Pons (tissue), 1 donor: ENCODE measurements at regions not wholly inside any gene's neighbourhood (a gene's known extent, or its start where the extent isn't known, plus 50 kb on each side); places are given as distances from the start of the nearest gene placed in this dataset.
A peak's percentile ranks its signal among the peaks of the same experiment; 100 is the strongest.
"Not testable (repeated sequence)": the region's sequence is repeated elsewhere in the genome, so short reads cannot be mapped to it uniquely, and the experiment has no call there.

Source experiments
- DNase-seq: peaks from one replicate; pipeline ENCODE4 v3.0.0-alpha.2; 2016; ENCODE audit warnings: low spot score

DNA sequence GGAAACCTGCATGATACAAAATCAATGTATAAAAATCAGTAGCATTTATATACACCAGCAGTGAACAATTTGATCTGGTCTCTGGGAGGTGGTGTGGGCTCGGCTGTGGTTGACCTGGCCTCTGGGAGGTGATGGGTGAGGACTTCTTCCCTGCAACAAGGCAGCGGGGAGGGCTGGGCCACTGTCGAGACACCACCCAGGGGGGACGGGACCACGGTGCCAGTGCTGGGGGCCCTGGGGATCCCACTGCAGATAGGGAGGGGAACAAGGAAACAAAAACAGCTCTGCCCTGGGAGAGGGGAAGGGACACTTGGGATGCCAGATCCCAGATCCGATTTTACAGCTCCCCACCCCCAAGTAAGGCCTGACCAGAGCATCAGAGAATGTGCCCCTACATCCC is 189.6 kb upstream of the SFSWAP start:
- DNase-seq: no peak

DNA sequence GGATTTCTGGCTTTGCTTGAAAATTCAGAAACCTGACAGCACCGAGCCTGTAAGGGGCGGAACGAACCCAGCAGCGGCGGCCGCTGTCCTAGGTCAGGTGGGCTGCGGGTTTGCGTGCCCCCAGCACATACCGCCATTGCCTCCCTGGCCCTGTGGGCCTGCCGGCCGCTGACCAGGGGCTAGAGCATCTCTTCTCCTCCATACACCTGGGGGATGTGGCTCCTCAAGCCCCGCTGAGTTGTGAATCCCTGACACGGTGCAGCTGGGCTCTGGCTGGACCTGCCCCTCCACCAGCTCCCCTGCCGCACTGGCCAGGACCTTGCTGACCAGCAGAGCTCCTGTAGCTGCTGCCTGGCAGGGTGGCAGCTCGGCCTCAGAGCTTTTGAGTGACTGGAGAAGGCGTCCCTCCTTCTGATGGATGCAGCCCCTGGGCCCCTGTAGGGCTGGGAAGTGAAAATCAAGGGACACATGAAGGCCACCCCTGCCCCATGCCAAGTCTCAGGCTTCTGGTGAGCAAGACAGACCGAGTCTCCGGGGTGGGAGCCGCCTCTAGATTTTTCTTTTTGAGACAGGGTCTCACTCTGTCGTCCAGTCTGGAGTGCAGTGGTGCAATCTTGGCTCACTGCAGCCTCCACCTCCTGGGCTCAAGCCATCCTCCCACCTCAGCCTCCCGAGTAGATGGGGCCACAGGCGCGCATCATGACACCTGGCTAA is 184.9 kb upstream of the SFSWAP start:
- DNase-seq: no peak

DNA sequence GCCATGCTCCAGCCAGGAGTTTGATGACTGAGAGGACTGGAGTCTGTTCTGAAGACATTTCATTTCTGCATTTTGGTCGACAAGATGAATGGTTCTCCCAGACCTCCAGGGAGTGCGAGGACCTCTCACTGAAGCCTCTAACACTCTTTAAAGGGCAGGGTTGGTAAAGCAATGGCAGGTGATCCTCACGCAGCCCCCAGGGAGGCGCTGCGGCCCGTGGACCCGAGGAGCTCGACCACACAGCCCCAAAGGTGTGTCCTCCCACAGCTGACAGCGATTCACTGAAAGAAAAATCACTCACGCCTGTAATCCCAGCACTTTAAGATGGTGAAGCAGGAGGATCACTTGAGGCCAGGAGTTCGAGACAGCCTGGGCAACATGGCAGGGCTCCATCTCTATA is 183.8 kb upstream of the SFSWAP start:
- DNase-seq: no peak

DNA sequence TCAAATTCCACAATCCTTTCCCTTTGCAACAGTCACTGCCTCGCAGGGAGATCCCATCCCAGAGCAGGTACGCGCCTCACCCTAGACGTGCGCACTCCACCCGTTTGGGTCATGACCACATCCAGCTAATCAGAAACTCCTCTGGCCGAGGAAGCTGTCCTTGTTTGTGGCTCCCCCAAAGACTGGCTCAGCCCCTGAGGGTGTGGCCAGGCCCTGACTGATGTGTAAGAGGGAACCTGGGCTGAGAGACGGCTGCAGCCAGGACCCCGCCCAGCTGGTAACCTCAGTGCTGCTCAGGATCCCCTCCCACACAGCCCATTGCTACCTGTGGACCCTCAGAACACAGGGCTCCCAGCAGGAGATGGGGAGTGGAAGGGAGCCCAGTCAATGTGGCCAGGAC is 183.2 kb upstream of the SFSWAP start:
- no peak for DNase-seq

DNA sequence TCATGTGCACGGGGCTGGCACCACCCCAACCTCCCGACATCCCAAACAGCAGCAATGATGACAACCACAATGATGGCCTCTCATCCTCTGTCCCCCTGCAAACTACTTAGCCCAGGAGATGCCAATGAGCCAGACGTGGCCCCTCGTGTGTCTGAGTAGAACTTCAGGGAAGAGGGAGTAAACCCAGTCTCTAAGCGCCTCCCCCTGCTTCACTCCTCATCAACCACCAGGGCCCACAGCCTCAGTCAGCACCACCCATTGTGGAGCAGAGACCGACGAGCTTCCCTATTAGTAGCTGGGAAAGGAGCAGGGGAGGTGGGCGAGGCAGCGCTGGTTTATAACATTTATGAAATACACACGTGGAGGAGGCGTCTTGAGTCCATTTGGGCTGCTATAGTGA is 182.7 kb upstream of the SFSWAP start:
- DNase-seq: no peak

DNA sequence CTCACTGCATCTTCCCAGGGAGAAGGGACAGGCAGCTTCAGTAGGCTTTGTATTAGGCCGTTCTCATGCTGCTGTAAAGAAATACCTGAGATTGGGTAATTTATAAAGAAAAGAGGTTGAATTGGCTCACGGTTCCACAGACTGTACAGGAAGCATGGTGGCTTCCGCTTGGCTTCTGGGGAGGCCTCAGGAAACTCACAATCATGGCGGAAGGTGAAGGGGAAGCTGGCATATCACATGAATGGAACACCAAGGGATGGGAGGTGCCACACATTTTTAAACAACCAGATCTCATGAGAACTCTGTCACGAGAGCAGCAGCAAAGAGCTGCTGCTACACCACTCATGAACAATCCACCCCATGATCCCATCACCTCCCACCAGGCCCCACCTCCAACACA is 182.2 kb upstream of the SFSWAP start:
- DNase-seq: no peak

DNA sequence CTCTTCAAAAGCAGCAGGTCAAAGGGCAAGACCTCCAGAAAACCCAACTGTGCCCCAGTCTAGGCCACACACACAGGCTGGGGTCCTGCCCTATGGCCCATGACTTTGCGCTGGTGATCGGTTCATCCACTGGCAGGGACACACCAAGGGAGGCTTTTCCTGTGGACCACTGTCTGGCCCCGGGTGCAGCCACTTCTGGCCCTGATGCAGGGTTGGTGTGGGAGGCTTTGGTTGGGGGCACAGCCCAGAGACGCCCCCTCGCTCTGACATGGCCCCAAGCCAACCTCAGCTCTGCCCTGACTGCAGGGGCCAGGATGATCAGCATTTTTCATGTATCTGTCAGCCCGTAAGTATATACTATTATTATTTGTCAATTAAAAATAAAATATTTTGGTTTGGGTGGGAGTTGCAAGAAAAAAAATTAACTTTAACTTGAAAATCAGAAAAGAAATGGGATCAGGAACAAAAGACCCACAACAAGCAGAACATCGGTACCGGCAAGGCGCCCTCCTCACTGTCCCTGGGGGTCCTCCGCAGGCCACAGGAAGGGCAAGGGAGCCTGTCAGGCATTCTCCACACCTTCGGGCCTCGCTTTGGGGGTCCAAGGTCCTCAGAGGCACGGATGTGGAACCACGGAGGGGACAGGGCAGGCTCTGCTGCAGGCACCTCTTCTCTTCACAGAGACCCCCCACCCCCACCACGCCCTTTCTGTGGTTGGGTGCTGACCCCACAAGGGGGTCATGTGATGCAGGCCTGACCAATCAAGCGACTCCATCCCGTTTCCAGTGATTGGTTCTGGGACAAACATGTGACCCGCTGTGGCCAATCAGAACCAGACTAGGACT is 181.5 kb upstream of the SFSWAP start:
- no peak for DNase-seq

DNA sequence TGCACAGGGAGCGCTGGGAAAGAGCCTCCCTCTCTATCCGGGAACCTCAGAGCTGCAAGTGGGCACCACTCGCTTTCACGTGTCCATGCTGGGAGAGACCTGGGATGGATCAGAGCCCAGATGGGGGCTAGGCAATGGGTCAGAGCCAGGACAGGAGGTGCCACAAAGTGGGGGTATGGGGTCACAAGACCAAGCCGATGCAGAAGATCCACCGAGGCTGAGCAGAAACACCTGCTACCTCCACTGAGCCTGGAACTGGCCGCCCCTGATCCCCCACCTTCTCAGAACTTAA is 180.9 kb upstream of the SFSWAP start:
- no peak for DNase-seq

DNA sequence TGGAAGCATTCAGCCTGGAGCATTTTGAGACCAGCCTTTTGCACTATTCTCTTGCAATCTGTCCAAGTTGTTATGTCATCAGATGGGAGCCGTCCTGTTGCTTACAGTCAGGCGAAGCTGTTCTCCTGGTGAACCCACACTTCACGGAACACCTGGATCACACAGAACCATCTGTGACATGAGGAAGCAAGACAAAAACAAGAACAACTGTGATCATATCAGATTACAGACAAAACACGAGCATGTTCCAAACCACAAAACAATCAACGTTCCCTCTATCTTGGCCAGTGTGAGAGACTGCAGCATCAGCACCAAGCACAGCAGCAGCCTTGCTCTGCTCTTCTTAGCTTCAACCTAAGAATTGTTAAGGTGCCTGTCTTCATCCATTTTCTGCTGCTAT is 180.5 kb upstream of the SFSWAP start:
- DNase-seq: no peak

DNA sequence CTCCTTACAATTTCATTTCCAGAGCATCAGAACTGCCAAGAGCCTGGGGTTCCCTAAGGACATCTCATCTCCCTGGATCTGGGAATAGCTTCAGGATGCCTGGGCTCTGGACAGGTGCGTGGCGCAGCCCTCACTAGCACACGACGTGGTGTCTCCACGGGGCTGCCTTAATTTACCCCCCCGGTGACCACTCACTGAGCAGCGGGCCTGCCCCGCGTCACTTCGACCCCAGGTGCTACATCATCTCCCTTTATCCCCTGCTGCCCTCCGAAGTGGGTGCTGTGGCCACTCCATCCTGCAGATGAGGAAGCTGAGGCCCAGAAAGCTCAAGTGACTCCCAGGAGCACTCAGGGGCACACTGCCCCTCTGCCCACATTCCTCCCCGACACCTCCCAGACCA is 177.8 kb upstream of the SFSWAP start:
- no peak for DNase-seq

DNA sequence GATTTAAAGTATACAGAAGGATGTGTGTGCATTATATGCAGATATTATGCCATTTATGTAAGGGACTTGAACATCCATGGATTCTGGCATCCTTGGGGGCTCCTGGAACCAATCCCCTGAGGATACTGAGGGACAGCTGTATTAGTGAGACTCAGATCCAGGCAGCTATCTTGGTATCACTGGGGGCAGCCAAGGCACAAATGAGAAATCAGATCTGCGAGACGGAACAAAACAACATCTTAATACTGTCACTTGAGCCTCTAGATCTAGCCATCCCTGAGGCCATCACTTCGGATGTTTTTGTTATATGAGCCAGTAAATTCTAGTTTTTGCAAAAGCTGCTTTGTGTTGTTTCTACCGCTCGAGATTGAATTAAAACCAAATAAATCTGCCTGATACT is 175.1 kb upstream of the SFSWAP start:
- no peak for DNase-seq

DNA sequence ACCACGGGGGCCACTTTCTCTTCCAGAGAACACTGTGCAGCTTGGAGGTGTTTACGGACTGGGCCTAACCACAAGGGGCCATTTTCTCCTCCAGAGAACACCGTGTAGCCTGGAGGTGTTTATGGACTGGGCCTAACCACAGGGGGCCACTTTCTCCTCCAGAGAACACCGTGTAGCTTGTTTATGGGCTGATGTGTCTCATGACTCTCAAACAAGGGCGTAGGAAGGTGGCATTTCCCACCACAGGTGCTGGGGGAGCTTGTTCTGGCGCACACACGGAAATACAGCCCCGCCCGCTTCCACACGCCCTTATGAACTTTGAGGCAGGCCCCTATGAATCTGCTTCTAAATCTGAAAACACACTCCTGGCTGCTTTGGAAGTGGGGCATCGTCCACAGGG is 174.6 kb upstream of the SFSWAP start:
- no peak for DNase-seq

DNA sequence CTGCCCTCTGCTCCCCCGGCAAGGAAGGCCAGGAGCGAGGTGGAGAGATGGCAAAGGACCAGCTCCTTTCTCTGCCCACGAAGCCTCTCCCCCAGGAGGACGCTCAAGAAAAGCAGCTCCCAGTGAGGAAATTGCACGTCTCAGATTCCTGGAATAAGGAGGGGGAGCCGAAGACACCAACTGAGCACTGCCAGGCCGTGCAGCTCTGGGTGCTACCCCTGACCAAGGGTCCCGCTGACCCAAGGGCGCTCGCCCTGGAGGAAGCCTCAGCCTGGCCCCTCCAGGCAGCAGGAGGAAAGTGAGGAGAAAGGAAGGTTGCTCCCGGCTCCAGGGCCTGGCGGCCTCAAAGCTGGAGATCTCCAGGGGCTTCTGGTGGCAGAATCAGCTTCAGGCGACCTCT is 174.1 kb upstream of the SFSWAP start:
- no peak for DNase-seq

DNA sequence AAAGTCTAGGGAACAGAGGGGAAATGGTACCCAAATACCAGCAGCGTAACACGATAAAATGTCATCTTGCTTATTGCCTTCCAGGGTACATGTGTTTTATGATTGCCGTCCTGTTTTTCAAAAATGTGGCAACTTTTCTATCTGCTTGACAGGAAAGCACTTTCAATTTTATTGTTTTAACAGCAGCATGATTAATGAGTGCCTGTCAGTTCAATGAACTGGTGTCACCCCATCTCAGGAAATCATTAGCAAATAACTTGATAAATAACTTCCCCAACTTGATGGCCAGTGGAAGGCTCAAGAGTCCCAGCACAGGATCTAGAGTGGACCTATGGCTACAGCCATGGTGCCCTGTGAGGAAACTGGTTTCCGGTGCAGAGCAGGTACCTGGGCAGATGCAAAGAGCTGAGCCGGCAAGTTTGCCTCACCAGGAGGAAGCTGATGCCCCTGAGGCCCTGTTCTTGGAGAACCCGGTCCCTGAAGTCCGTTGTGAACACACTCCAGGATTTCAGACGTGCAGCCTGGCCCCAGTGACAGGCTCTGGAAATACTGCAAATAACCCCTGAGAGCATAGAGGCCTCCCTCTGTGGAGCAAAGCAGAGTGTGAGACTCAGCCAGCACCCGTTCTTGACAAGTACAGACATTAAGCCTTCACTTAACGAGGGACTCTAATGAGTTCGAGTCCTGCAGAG is 173.5 kb upstream of the SFSWAP start:
- no peak for DNase-seq

DNA sequence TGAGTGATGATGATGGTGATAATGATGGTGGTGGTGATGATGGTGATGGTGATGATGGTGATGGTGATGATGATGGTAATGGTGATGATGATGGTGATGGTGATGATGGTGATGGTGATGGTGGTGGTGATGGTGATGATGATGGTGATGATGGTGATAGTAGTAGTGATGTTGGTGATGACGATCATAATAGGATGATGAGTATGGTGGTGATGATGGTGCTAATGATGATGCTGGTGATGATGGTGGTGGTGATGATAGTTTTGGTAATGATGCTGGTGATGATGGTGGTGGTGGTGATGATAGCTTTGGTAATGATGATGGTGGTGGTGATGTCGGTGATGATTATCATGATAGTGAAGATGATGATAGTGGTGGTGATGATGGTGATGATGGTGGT is 171.5 kb upstream of the SFSWAP start:
- no peak for DNase-seq

DNA sequence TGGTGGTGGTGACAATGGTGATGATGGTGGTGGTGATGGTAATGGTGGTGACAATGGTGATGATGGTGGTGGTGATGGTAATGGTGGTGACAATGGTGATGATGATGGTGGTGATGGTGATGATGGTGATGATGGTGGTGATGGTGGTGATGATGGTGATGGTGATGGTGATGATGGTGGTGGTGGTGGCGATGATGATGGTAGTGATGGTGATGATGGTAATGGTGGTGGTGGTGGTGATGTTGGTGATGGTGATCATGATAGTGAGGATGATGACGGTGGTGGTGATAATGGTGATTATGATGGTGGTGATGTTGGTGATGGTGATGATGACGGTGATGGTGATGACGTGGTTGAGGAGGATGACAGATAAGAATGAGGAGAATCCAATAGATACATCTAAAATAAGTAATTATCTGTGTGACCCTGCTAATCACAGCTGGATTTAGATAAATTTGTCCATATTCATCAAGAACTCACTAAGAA is 170.7 kb upstream of the SFSWAP start:
- no peak for DNase-seq

DNA sequence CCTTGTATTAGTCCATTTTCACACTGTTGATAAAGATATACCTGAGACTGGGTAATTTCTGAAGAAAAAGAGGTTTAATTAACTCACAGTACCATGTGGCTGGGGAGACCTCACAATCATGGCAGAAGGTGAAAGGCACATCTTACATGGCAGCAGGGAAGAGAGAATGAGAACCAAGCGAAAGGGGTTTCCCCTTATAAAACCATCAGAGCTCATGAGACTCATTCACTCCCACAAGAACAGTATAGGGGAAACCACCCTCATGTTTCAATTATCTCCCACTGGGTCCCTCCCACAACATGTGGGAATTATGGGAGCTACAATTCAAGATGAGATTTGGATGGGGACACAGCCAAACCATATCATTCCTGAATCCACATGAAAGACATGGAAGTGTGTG is 169.4 kb upstream of the SFSWAP start:
- not testable (repeated sequence) for DNase-seq

DNA sequence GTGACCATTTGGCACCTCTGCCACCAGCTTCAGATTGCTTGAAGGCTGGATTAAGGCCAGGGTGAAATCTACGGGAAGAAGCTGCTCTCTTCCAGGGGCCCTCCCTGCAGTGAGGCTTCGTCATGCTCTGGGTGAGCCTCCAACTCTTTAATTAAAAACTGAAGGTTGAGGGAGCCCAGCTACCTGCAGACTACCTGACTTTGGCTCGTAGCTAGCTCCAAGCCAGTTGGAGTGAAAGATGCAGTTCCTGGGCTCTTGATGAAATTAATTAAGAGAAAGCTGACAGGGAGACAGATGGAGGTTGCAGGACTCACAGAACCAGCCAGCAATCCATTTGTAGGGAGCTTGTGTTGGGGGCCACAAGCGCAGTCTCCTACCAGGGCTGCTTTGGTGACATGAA is 168.5 kb upstream of the SFSWAP start:
- no peak for DNase-seq

DNA sequence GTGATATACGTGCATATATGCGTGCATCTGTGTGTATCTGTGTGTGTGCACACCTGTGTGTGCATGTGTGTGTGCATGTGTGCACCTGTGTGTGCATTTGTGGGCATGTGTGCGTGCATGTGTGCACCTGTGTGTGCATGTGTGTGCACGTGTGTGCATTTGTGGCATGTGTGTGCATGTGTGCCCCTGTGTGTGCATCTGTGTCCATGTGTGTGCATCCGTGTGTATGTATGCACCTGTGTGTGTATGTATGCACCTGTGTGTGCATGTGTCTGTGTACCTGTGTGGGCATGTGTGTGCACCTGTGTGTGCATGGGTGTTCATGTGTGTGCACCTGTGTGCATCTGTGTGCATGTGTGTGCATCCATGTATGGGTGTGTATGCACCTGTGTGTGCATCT is 167.8 kb upstream of the SFSWAP start:
- no peak for DNase-seq

DNA sequence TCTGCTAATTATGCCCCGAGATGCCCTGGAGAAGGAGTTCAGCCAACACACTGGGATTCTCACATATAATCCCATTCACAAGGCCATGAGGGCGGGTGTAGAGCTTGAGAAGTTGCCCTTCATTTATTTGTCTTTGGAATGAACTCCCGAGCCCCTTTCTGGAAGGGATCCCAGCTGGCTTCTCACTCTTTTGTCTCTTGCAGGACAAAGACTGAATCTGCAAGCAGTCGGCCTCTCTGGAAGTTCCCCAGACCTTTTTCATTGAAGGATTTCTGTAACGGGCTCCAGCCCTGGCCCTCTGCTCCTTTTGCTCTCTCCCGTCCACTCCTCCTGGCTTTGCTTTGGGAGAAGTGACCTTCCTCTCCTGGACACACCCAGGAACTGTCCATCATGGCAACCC is 163.3 kb upstream of the SFSWAP start:
- peak; percentile 14 for DNase-seq

DNA sequence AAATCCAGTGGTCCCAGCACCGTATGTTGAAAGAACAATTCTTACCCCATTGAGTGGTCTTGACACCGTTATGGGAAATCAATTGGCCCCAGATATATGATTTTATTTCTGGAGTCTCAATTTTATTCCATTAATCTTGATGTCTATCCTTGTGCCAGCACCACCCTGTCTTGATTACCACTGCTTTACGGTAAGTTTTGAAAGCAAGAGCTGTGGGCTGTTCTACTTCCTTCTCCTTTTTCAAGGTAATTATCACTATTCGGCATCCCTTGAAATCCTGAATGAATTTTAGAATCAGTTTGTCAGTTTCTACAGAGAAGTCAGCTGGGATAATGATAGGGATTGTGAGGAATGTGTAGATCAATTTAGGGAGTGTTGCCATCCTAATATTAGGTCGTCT is 160.8 kb upstream of the SFSWAP start:
- DNase-seq: no peak

DNA sequence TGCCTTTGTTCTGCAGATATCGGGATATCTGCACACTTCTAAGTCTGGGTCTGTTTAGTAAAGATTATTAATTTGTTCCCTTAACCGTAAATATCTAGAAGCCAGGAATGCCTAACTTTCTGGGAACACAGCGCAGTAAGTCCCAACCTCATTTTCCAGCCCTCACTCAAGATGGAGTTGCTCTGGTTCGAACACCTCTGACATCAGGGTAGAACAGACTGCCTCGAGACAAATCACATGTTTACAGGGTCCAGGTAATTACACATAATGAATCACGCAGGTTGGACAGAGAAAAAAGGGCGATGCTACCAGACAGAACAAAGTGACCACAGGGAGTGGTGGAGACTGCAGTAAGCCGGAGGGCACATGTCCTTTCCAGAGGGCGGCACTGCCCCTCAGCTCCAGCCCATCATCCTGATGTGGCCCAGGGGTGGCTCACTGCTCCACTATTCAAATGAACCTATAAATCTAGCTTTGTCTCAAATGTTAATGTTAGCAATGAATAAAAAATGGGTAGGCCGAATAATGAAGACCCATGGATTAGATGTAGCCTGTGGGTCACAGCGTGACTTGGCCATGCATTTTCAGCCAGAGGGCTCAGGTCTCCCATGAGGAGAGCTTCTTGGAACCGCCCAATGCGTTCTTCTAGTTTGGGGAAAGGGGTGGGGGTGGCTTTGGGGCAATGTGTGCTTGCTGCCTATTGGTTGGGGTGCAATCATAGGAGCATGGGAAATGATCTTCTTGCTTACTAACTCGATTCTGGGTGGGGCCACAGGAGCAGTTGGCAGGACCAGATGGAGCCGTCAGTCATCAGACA is 159.0 kb upstream of the SFSWAP start:
- DNase-seq: no peak
